ENCODE measurements at regions not wholly inside any gene's neighbourhood (a gene's known extent, or its start where the extent isn't known, plus 50 kb on each side); places are given as distances from the start of the nearest gene placed in this dataset.

GRCh38 chr4:83851261-83852084 is 315.6 kb downstream of the GPAT3 start:
- no peak for DNase-seq (ENCODE audit: low spot score)

- no peak for DNase-seq (ENCODE audit: low spot score)
Observed at GRCh38 chr4:83850435-83850834, 314.5 kb downstream of the GPAT3 start.

- DNase-seq (ENCODE audit: low spot score) = no peak
Observed at GRCh38 chr4:83846193-83846830, 310.4 kb downstream of the GPAT3 start.

GRCh38 chr4:83839615-83840014 is 303.7 kb downstream of the GPAT3 start:
- no peak for DNase-seq (ENCODE audit: low spot score)

- no peak for DNase-seq (ENCODE audit: low spot score)
Observed at GRCh38 chr4:83837614-83838308, 301.9 kb downstream of the GPAT3 start.

GRCh38 chr4:83833920-83834319 is 298.0 kb downstream of the GPAT3 start:
- DNase-seq (ENCODE audit: low spot score) = no peak

GRCh38 chr4:83832110-83832825 is 296.4 kb downstream of the GPAT3 start:
- no peak for DNase-seq (ENCODE audit: low spot score)

- no peak for DNase-seq (ENCODE audit: low spot score)
Observed at GRCh38 chr4:83831588-83831987, 295.7 kb downstream of the GPAT3 start.

- no peak for DNase-seq (ENCODE audit: low spot score)
Observed at GRCh38 chr4:83830138-83830888, 294.4 kb downstream of the GPAT3 start.

GRCh38 chr4:83828601-83829000 is 292.7 kb downstream of the GPAT3 start:
- no peak for DNase-seq (ENCODE audit: low spot score)

GRCh38 chr4:83821493-83821892 is 285.6 kb downstream of the GPAT3 start:
- no peak for DNase-seq (ENCODE audit: low spot score)

- DNase-seq (ENCODE audit: low spot score) = no peak
Observed at GRCh38 chr4:83819582-83819981, 283.7 kb downstream of the GPAT3 start.

GRCh38 chr4:83810428-83810827 is 274.5 kb downstream of the GPAT3 start:
- DNase-seq (ENCODE audit: low spot score) = no peak

GRCh38 chr4:83809581-83809980 is 273.7 kb downstream of the GPAT3 start:
- DNase-seq (ENCODE audit: low spot score) = no peak

GRCh38 chr4:83793481-83793880 is 257.6 kb downstream of the GPAT3 start:
- DNase-seq (ENCODE audit: low spot score) = no peak

GRCh38 chr4:83785891-83786290 is 250.0 kb downstream of the GPAT3 start:
- no peak for DNase-seq (ENCODE audit: low spot score)

GRCh38 chr4:83783215-83783614 is 247.3 kb downstream of the GPAT3 start:
- DNase-seq (ENCODE audit: low spot score) = no peak

- DNase-seq (ENCODE audit: low spot score) = no peak
Observed at GRCh38 chr4:83782591-83782990, 246.7 kb downstream of the GPAT3 start.

- no peak for DNase-seq (ENCODE audit: low spot score)
Observed at GRCh38 chr4:83781434-83781833, 245.5 kb downstream of the GPAT3 start.

GRCh38 chr4:83780053-83780733 is 244.3 kb downstream of the GPAT3 start:
- DNase-seq (ENCODE audit: low spot score) = no peak
